HG02571 (cell line): ENCODE measurements at regions not wholly inside any gene's neighbourhood (a gene's known extent, or its start where the extent isn't known, plus 50 kb on each side); places are given as distances from the start of the nearest gene placed in this dataset.
"Not testable (repeated sequence)": the region's sequence is repeated elsewhere in the genome, so short reads cannot be mapped to it uniquely, and the experiment has no call there.

Source experiments
- ATAC-seq: cut with Tn5 transposase; IDR thresholded peaks from one replicate; pipeline ENCODE4 v1.9.1; 2021; ENCODE audit warnings: mild to moderate bottlenecking, moderate library complexity; ENCODE audit not compliant: unreplicated experiment

DNA sequence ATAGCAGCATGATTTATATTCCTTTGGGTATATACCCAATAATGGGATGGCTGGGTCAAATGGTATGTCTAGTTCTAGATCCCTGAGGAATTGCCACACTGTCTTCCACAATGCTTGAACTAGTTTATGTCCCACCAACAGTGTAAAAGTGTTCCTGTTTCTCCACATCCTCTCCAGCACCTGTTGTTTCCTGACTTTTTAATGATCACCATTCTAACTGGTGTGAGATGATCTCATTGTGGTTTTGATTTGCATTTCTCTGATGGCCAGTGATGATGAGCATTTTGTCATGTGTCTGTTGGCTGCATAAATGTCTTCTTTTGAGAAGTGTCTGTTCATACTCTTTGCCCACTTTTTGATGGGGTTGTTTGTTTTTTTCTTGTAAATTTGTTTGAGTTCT is 54.0 kb upstream of the GPR89A start:
- ATAC-seq, result not testable (repeated sequence)

GRCh38 chr1:145545055-145545454 is 62.7 kb upstream of the GPR89A start:
- ATAC-seq, result no peak

GRCh38 chr1:145541685-145542084 is 66.1 kb upstream of the GPR89A start:
- not testable (repeated sequence) for ATAC-seq

- not testable (repeated sequence) for ATAC-seq
Observed at GRCh38 chr1:145541246-145541645, 66.5 kb upstream of the GPR89A start.

- not testable (repeated sequence) for ATAC-seq
Observed at GRCh38 chr1:145538118-145538882, 69.5 kb upstream of the GPR89A start.

DNA sequence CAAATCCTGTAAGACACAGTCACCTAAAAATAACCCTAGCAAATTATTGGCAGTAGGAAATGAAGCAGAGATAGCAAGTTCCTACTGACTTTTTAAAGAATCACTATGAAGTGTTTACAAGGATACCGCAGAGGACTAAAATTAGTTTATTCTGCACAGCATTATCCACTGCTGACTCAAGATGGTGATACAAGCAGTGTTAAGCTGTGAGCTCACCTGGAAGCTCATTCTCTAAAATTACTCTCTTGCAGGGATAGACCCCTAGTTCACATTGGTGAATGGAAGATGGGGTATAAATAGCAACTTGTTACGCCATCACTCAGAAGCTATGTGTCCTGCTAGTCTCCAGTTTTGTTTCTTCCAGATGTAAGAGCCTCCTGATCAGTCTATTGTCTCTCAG is 70.8 kb upstream of the GPR89A start:
- ATAC-seq, result not testable (repeated sequence)

DNA sequence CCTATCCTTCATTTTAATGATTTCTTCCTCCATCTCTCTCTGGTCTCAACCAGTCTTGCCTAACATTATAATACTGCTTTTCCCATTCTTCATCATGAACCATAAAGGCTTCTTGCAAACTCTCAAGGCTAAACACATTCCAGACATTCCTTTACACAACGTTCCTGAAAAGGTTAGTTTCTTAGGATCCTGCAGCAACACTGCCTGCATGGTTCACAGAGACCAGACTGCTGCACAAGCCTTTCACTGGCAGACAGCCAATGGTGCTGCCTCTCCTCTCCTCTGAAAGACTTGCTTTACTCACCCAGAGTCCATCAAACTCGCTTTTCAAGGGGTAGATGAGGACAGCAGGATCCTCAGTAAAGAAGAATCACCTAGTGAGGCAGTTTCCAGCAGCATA is 72.3 kb upstream of the GPR89A start:
- not testable (repeated sequence) for ATAC-seq

- ATAC-seq, result not testable (repeated sequence)
Observed at GRCh38 chr1:145528068-145528564, 79.7 kb upstream of the GPR89A start.

DNA sequence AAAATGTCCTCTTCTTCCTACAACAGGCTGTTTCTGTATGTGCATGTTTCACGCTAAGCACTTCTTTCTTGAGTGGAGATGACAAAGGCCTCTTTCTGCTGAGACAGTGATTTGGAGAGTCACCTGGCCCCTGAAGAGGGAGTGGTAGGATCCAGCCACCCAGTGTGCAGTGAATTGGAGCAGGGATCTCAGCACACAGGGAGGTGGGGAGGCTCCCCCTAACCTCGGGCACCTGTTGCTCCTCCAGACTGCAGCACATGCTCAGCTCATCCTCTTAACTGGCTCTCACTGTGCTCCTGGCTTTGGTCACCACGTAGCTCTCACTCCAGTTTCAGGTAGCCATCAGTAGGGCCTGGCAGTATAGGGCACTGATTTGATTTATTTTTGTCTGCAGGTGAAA is 87.6 kb upstream of the GPR89A start:
- ATAC-seq, result not testable (repeated sequence)

DNA sequence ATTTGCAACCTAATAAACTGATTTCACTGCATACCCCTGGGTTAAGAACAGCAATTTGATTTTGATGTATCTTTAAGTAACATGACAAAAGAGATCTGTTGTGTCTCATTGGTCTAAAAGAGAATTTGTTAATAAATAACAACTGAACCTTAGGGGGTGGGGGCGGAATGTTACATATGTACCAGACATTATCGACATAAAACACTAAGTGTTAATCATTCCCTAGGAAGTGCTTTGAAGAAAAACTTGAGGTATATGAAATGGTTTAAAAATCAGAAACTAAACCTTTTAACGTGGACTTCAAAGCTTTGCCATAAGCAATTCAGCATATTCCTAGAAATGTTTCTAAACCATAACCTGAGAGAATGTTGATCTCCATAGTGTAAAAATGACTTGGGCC is 88.5 kb upstream of the GPR89A start:
- ATAC-seq, result not testable (repeated sequence)

DNA sequence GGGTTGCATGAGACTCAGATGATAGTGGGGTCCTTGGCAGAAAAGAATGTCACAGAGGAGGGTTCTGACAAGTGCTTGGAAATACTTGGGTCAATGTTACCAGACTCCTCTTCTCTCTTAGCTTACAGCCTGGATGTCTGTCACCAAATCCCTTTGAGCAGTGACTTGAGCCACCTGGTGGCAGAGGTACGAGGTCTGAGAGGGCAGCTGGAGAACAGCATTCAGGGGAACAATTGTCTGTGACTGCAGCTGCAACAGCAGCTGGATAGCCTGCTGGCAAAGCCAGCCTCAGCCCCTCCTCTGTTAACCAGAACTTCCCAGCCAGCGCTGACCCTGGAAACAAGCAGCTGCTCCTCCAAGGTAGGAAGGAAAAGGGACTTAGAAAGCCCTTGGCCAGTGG is 87.6 kb upstream of the NBPF20 start:
- not testable (repeated sequence) for ATAC-seq

- ATAC-seq, result not testable (repeated sequence)
Observed at GRCh38 chr1:145508053-145508452, 82.7 kb upstream of the NBPF20 start.

- peak; percentile 54 for ATAC-seq
Observed at GRCh38 chr1:145505663-145506647, 80.6 kb upstream of the NBPF20 start.

DNA sequence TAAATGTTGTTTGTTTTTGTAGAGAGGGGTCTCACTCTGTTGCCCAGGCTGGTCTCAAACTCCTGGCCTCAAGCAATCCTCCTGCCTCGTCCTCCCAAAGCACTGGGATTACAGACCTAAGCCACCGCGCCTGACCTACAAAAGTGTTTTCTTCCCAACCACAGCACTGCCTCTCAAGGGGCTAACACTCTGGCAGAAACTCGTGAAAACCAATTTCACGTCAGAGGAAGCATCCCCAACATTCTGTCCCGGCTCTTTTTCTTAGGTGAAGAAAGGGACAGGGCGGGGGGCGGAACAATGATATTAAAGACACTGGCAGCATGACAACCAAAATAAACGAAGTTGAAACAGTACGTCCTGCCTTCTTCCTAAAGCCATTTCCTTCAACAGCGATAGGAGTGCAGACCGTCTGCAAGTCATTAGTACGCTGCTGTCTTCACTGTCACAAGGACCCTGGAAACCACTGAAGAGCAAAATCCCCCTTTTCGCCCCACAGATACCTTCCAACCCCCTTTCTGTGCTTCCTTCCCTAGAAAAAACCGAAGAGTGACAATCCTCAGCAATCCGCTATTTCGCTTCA is 79.5 kb upstream of the NBPF20 start:
- not testable (repeated sequence) for ATAC-seq

GRCh38 chr1:145504310-145504709 is 78.9 kb upstream of the NBPF20 start:
- ATAC-seq, result not testable (repeated sequence)

- not testable (repeated sequence) for ATAC-seq
Observed at GRCh38 chr1:145500251-145500650, 74.8 kb upstream of the NBPF20 start.

GRCh38 chr1:145495077-145495871 is 69.9 kb upstream of the NBPF20 start:
- ATAC-seq, result not testable (repeated sequence)

- ATAC-seq, result not testable (repeated sequence)
Observed at GRCh38 chr1:145488193-145488933, 63.0 kb upstream of the NBPF20 start.

- ATAC-seq, result not testable (repeated sequence)
Observed at GRCh38 chr1:145487156-145487555, 61.8 kb upstream of the NBPF20 start.
